Stimulated activated naive CD8-positive, alpha-beta T cell treated with anti-CD3 and anti-CD28 coated beads, Interleukin-15, Interleukin-2, amounts not matched to agents 100 U/mL and 50 U/mL, for 24 hours (primary cell): ENCODE measurements at regions not wholly inside any gene's neighbourhood (a gene's known extent, or its start where the extent isn't known, plus 50 kb on each side); places are given as distances from the start of the nearest gene placed in this dataset.

Experiments
- ATAC-seq: fragments of 150-1000 bp; cut with Tn5 transposase; one replicate; pipeline ENCODE4 v1.10.0; 2021
- DNase-seq: peaks from one replicate; pipeline ENCODE4 v3.0.0; 2021

DNA sequence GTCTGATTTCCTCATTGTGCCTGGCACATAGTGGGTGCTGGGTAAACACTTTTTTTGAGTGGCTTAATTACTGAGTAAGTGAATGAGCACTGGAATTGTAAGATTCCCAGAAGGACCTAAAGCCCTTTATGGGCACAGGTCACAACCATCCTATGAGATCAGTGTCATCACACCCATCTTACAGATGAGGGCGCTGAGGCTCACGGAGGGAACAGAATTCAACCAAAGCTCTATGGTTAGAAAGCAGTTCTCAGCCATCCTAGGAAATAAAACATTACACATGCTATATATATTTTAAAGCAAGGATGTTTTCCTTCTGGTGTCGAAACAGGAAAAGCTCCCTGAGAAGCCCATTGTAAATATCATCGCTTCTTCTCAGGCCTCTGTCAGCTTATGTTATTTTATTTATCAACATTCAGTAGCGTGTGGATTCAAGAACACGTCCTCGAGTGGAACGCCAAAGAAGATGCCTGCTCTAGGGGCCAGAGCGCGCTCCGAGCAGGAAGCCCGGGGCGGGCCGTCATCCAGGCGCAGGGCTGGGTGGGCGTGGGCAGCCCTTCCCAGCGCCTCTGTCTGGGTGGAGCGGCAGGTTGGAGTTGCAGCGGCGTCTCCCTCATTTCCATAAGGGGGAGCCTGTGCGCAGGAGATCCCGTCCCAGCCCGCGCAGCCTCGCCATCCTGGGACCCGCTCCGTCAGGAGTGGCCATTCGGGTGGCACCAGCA lies 155.8 kb upstream of the SMIM23 start:
- DNase-seq (peak; percentile 27), ATAC-seq (peak; percentile 50)

DNA sequence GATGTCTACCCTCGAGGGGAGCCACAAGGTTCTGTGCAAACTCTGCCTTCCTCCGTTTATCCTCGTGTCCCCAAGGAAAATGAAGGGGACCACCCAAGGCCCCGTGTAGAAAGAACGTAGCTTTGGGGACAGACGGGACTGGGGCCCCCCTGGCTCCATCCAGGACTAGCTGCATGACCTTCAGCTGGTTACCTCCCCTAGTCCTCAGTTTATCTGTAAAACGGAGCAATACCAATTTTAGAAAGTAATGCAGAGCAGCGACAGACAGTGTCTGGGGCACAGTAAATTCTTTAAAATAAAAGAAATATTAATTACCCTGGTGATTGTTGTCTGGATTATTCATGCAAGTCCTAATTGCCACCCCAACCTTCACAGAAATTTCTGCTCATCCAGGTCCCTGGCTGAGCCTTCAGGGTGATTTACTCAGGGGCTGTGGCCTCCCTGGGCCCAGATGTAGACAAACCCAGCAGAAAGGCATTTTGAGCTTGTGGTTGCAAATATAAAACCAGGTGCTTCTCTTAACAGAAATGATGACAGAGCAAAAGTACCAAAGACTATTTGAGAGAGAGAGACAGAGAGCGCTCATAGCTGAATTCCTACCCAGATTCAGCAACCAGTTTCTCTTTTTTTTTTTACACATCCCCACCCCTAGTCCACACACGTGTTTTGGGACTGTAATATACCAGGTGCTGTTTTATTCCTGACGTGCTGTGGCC lies 155.1 kb upstream of the SMIM23 start:
- DNase-seq = no peak
- no peak for ATAC-seq

DNA sequence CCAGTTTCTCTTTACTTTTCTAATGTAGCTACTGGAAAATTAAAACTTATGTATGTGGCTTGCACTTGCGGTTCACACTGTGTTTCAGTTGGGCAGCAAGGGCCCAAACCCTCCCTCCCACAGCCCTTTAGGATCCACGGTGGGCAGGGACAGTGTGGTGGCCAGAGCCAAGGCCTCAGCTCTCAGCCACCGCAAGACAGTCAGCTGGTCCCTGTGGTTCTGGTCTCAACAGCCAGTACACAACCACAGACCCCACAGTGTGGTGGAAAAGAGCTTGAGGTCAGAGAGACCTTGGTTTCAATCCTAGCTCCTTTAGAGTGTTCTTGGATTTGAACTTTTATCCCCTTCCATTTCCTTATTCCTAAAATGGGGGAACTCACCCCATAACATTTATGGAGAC lies 153.0 kb upstream of the SMIM23 start:
- no peak for DNase-seq
- ATAC-seq = no peak

DNA sequence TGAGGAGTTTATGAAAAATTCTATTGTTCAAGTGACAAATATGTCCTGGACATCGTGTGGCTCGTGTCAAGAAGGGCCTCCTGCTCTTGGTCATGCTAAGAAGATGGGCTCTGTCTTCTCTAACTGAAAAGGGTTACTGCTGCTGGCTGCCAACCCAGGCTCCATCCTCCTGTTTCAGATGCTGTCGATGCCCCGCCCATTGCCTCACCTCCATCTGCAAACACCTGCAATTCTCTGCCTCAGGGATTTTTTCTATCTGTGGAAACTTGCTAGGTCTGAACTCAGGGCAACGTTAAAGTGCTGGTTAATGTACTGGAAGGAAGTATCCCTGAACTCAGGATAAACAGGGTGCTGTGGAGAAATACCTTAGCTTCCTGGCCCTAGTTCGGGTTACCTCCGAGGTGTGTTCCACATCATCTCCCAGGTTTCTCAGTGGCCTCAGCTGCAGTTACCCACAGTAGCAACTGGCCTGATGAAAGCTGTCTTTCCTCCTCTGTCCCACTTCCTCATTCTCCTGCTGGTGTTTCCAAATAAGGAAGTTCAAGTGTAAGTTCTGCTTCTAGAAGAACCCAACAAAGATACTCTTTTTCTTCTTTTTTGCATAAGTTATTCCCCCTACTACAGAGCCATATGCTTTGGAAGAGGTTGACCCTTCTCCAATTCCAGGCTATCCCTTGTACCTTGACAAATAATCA lies 151.7 kb upstream of the SMIM23 start:
- ATAC-seq (no peak), DNase-seq (no peak)

DNA sequence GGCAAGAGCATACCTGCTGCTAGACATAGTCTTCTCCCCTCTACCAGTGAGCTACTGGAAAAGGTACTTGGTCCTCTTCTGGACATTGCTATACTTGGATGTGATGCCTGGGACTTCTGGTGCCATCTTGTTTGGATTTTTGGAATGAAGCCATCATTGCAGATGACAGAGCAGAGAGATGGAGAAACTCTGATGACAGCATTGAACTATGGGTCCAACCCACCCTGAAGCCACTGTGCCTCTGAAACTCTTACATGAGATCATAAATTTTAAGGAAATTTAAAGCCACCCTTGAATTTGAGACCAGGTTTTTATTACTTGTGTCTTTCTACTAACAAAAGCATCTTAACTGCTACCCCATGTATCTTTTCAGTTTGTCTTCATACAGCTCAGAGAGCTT lies 151.1 kb upstream of the SMIM23 start:
- DNase-seq (no peak), ATAC-seq (no peak)

DNA sequence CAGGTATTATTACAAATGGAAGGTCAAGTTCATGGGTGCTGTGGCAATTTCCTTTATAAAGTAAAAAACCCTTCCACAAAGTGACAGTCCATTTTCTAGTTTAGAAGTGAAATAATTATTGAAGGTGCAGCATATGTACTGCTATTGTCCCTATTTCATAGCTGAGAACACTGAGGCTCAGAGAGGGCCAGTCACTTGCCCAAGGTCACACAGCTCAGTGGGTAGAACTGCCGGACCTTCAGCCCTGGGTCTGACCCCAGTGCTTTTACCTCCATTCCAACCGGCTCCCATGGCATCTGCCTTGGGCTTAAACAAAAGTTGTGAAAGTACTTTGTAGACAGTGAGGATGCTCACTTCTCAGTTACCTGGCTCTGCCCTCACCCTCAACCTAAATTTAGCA lies 150.6 kb upstream of the SMIM23 start:
- DNase-seq = no peak
- ATAC-seq = no peak

DNA sequence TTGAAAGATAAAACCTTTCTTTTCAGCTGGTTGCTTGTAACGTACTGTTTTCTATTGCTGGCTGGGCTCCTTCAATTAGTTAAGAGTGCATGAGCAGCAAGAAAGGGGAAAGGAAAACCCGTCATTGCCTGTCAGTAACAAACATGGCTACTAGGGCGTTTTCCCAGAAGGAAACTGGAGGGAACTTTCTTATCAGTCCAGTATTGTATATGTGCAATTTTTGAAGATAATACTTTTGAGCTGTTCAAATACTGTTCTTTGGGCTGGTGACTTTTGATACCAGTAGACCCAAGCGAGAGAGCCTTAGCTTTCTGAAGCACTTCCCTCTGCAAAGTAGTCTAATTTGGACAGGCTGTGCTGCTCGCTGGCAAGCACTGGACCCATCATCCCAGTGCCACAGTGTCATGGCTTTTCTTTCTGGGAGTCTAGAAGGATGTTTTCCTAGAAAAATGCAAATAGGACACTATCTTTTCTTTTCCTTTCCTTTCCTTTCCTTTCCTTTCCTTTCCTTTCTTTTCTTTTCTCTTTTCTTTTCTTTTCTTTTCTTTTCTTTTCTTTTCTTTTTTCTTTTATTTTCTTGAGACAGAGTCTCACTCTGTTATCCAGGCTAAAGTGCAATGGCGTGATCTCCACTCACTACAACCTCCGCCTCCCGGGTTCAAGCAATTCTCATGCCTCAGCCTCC lies 149.9 kb upstream of the SMIM23 start:
- DNase-seq (no peak), ATAC-seq (no peak)

DNA sequence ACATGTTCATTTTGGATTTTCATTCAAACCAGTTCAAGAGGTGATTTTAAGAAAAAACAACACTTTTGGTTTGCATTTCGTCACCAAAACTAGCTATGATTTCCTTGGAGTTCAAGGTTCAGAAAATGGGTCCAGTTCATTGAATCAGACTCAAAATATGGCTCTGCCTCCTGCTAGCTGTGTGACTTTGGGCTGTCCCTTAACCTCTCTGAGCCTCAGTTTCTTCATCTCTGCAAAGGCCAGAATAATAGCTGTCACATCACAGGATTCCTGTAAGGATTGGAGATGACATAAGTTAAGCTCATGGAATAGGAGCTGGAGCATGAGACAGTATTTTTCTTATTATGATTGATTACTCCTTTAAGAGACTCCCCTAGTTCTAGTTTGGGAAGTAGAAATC lies 147.8 kb upstream of the SMIM23 start:
- no peak for ATAC-seq
- no peak for DNase-seq

DNA sequence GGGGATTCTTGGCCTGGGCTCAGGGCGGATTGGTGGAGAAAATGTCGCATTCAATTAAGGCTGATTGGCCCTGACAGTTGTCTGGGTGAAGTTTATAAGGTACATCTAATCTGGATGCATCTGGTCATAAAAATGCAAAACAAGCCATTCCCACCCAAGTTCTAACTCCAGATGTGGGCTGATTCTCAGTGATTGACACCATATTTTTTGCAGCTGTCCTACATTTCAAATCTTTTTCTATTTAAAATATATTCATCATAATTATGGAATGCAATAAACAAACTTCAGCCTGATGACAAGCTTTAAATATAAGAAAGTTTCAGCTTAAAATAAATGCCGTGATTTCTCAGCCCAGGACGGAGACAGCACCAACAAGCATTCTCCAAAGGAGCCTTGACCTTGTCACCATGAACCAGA lies 146.4 kb upstream of the SMIM23 start:
- DNase-seq = no peak
- ATAC-seq = no peak

DNA sequence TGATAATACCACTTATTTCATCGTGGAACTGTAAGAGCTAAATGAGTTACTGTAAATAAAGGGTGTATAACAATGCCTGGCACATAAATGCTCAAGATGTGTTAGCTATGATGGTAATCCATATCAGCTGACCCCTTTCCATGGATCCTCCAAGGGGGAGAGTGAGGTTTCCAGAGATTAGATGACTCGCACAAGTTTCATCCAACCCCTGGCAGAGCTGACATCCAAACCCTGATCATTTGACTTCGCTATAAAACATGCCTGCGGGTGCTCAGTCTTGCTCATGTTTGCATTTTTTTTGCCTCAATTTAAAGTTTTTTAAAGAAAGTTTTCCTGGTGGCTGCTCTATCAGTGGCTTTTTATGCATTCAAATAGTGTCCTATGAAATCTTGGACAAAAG lies 145.7 kb upstream of the SMIM23 start:
- DNase-seq = no peak
- ATAC-seq = no peak

DNA sequence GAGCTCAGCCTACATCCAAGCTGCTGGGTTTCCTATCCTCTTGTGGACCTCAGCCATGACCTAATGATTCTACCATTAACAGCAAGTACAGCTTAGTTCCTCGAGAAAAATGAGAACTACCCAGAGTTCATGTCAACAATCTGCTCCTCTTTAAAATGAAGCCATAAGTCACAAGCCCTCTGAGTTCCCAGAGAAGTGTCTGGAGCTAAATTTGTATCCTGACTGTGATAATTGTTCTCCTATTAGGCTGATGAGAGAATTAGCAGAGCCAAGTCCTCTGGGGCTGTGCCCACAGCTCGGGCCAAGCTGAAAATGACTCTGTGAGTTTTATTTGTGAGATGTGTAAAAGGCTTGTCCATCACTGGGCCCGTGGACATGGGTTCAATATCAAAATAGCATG lies 145.1 kb upstream of the SMIM23 start:
- DNase-seq (no peak), ATAC-seq (no peak)

DNA sequence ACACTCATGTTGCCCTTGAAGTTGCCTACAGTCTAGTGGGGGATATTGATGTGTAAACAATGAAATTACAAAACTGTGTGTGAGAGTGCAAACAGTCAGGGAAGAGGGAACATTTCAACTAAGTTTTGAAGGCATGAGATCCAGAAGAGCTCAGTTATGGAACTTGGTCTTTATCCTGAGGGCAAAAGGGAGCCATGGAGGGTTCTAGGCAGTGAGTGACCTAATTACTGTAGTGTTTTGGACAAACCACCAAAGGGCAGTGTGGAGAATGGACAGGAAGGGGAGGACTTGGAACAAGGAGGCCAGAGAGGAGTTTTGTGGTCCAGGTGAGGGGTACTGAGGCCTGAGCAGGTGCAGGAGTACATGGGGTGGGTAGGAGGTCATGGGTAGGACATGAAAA lies 143.7 kb upstream of the SMIM23 start:
- ATAC-seq = no peak
- no peak for DNase-seq

DNA sequence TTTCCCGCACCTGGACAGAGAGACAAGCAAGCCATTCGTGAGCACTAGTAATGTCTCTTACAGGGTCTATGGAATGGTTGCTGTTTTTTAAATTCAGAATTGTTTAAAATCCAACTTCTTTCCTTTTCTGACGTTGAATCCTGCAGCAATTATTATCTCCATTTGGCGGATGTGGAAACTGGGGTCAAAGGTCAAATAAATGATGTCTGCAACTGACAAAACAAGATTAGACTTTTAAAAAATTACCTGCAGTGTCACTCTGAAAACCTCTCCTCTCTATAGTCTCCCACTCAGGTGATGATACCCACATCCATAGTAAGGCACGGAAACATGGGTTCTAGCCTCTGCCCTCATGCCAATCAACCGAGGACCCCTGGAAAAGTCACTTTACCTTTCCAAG lies 142.7 kb upstream of the SMIM23 start:
- no peak for ATAC-seq
- DNase-seq = no peak

DNA sequence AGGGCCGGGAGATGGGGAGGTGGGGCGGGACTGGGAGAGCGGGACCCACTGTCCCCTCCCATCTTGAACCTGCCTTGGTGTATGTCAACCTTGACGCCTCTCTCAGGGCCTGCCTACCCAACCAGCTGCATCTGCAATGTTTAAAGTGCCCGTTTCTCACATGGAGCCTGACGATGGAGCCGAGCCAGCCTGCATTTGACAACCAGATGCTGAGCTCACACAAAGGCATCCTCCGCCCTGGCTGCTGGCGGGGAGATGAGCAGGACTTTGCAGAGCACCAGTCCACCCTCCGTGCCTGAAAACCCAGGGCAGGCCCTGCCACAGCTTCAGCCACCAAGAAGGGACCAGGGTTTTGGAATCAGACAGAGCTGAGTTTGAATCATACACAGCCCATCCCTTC lies 141.1 kb upstream of the SMIM23 start:
- no peak for ATAC-seq
- no peak for DNase-seq

DNA sequence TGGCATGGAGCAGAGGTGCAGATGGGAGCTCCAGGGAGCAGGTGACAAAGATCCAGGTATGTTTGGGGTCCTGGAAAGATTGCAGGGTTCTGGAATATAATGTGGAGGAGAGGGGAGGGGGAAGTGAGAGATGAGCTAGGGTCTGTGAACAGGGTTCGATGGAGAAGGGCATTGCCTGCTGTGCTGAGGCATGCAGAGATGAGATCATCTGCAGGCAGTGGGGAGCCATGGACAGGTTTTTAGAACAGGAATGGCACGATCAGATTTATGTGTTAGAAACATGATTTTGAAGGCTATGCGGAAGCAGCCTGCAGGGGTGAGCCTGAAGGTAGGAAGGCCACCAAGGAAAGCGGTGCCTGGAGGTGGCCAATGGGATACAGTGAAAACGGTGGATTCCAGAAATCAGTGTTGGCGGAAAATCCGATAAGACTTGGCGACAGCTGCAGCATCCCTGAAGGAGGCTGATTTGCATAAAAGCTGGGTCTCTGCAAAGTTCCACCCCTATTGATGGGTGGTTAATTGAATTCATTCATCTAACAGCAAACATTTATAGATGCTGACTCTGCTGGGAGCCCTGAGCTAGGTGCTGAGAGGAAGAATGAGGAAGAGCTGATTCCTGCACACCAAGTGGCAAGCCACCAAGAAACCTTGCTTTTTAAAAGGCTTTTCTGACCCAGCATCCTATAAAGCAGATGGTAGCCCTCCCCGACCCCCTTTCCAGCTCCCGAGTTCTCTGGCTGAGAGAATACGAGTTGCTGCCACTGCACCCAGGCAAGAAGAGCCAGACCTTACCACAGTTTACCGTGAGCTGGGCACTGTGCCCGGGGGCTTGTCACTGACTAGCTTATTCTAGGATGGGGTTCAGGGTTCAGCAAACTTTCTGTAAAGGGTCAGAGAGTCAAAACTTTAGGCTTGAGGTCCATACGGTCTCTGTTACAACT lies 139.2 kb upstream of the SMIM23 start:
- DNase-seq (no peak), ATAC-seq (no peak)

DNA sequence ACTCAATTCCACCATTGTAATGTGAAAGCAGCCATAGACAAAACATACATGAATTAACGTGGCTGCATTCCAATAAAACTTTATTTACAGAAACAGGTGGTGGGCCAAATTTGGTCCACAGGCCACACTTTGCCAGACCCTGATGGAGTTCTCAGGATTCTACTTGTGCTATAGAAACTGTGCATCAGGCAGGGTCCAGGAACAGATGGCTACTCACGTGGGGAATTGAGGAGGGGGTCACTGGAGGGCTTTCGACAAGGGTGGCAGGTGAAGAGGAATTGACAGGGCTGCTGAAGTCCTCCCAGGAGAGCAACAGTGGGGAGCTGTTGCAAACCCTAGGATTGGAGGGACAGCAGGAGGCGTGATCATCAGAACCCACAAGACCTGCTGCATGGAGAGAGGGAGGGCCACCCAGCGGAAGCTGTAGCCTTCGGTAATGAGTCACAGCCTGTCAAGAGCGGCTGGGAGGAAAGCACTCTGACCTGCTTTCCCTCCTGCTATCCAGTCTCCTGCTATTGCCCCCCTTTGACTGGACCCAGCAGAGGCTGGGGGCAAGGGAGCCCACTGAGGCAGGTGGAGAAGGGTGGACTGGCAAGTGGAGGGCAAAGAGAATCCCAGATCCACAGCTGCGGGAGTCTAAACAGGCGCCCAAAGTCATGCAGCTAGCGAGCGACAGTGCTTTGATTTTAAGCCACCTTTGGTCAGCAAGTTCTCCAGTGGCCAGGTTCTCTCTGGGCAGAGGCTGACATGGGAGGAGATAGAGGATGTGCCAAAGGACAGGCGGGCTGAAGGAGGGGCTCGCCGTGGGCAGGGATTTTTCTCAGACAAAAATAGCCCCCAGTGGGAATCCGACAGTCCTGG lies 138.3 kb upstream of the SMIM23 start:
- no peak for DNase-seq
- no peak for ATAC-seq

DNA sequence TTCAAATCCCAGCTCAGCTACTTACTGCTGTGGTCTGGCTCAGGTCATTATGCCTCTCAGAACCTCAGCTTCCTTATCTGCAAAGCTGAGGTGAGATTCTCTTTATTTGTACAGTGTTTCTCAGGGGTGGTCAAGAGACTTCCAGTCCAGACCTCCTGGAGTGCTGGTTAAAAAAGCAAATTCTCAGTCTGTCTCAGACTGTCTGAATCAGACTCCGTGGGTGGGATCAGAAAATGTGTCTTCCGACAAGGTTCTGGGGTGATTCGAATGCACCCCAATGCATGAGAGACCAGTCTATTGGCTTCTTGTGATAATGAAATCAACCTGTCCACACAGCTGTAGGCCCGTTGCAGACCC lies 137.7 kb upstream of the SMIM23 start:
- no peak for DNase-seq
- ATAC-seq = no peak

DNA sequence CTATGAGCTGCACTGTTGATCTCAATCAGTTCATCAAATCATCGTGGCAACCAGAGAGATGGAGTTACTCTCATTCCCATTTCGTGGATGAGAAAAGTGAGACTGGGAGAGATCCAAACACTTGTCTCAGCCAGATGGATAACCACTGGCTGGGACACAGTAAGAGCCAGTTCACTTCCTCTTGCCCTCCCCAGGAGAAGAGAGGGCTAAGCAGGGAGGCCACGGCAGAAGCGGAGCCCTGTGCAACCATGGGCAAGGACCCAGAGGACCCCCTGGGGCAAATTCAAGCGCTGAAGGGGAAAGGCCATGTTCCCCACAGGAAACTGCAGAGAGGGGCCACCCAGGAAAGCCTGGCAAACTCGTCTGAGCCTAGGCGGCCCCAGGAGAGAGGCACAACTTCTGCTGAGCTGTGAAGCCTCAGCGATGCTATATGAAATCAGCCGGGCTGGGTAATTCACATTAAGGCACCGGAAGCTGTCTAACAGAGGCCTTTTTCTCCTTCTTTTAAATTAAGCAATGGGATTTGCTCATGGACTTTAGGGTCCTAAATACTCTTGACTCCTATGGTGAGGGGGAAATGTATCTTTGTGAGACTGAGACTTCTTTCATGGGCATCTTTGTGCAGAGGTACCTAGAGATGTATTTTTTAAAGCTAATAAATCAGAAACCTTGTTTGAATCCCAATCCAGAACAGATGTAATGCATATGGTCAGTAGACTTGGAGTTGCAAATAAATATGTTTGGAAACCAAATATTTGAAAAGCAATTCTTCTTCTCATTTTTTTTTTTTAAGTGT lies 137.1 kb upstream of the SMIM23 start:
- ATAC-seq (no peak), DNase-seq (no peak)

DNA sequence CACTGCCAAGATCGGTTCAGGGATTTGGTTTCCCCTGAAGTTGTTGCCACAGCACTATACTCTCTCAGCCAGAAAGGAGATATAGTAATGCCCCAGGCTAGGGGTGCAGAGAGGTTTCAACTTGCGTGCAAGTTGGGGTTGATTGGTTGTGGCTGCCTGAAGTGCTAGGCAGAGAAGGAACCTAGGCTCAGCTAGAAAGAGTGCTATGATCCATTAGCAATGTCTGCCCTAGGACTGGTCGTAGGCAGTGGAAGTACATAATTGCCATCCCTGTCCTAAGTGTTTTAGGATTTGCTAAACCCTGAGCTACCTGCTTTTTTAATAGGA lies 136.6 kb upstream of the SMIM23 start:
- ATAC-seq = no peak
- DNase-seq = no peak

DNA sequence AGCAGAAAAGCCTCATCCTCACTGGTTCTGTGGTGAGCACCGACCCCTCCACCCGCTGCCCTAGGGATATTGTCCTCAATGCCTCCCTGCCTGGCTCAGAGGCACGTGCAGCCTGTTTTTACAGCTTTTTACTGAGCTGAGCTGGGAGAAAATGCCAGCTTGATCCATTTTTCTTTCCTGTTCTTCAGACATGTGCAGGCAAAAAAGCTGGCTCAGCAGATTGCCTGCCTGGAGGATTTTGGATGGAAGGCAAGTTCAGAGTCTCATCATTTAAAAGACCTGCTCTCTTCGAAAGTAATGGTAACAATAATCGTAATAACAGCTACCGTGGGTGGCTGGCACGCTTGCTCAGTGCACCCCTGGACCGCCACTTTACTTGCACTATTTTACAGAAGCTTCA lies 135.0 kb upstream of the SMIM23 start:
- DNase-seq = no peak
- no peak for ATAC-seq
